Liver (tissue), 3 donors: ENCODE measurements at regions not wholly inside any gene's neighbourhood (a gene's known extent, or its start where the extent isn't known, plus 50 kb on each side); places are given as distances from the start of the nearest gene placed in this dataset.

Experiments used
- JUND ChIP-seq, 2 donors: IDR thresholded peaks; 2 replicates each; pipeline ENCODE4 v1.6.1; 2016; ENCODE audit warnings: antibody characterized with exemption in 2 of 2
- RAD21 ChIP-seq, 2 donors: IDR thresholded peaks; 2 replicates each; pipeline ENCODE4 v1.6.1; 2016; ENCODE audit warnings: antibody characterized with exemption in 2 of 2, mild to moderate bottlenecking in 2 of 2
- SP1 ChIP-seq: IDR thresholded peaks from 2 replicates; pipeline ENCODE4 v1.6.1; 2018; ENCODE audit warnings: antibody characterized with exemption, mild to moderate bottlenecking
- TAF1 ChIP-seq: conservative IDR thresholded peaks from 2 replicates; pipeline ENCODE4 v1.6.1; 2016; ENCODE audit warnings: antibody characterized with exemption, mild to moderate bottlenecking
- YY1 ChIP-seq: IDR thresholded peaks from 2 replicates; pipeline ENCODE4 v1.6.1; 2016; ENCODE audit warnings: antibody characterized with exemption, mild to moderate bottlenecking
- TF ChIP-seq, protein P1 (sequence below): fragments of 150-350 bp; IDR thresholded peaks from 2 replicates; pipeline ENCODE4 v1.5.1; 2017; ENCODE audit warnings: improper control_type of control experiment, low read depth, low read length; ENCODE audit not compliant: missing input control
- TF ChIP-seq, protein P2 (sequence below): IDR thresholded peaks from 2 replicates; pipeline ENCODE4 v1.6.1; 2016; ENCODE audit warnings: antibody characterized with exemption
- TF ChIP-seq, protein P3 (sequence below): IDR thresholded peaks from 2 replicates; pipeline ENCODE4 v1.6.1; 2016; ENCODE audit warnings: antibody characterized with exemption
- TF ChIP-seq, protein P4 (sequence below): IDR thresholded peaks from 2 replicates; pipeline ENCODE4 v1.6.1; 2016; ENCODE audit warnings: antibody characterized with exemption, mild to moderate bottlenecking
- donor health status: healthy.
- donor health status: healthy.

DNA sequence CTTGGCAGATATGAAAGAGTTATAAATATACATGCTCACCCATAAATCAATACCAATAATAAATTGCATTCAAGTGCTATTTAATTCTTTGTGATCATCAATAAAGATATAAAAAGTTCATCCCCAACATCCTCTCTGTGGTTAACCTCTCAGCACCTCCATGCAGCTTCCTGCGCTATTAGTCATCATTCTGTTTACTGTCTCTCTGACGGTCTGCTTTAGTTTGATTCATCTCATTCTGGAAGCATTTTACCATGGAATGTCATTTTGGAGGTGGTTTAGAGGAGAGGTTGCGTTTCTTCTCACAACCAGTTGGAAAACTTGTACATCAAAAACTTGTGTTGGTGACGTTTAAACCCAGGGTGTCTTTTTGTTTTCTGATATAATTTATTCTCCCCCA, 486.6 kb downstream of the BRINP1 start:
- TF ChIP-seq, protein P1, sequence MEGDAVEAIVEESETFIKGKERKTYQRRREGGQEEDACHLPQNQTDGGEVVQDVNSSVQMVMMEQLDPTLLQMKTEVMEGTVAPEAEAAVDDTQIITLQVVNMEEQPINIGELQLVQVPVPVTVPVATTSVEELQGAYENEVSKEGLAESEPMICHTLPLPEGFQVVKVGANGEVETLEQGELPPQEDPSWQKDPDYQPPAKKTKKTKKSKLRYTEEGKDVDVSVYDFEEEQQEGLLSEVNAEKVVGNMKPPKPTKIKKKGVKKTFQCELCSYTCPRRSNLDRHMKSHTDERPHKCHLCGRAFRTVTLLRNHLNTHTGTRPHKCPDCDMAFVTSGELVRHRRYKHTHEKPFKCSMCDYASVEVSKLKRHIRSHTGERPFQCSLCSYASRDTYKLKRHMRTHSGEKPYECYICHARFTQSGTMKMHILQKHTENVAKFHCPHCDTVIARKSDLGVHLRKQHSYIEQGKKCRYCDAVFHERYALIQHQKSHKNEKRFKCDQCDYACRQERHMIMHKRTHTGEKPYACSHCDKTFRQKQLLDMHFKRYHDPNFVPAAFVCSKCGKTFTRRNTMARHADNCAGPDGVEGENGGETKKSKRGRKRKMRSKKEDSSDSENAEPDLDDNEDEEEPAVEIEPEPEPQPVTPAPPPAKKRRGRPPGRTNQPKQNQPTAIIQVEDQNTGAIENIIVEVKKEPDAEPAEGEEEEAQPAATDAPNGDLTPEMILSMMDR, result no peak
- TF ChIP-seq TAF1, result no peak
- TF ChIP-seq JUND (IDR thresholded peaks at IDR 0.05), result no peak
- TF ChIP-seq, protein P2, sequence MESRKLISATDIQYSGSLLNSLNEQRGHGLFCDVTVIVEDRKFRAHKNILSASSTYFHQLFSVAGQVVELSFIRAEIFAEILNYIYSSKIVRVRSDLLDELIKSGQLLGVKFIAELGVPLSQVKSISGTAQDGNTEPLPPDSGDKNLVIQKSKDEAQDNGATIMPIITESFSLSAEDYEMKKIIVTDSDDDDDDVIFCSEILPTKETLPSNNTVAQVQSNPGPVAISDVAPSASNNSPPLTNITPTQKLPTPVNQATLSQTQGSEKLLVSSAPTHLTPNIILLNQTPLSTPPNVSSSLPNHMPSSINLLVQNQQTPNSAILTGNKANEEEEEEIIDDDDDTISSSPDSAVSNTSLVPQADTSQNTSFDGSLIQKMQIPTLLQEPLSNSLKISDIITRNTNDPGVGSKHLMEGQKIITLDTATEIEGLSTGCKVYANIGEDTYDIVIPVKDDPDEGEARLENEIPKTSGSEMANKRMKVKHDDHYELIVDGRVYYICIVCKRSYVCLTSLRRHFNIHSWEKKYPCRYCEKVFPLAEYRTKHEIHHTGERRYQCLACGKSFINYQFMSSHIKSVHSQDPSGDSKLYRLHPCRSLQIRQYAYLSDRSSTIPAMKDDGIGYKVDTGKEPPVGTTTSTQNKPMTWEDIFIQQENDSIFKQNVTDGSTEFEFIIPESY, result no peak
- no peak for TF ChIP-seq SP1
- TF ChIP-seq YY1, result no peak
- TF ChIP-seq, protein P3, sequence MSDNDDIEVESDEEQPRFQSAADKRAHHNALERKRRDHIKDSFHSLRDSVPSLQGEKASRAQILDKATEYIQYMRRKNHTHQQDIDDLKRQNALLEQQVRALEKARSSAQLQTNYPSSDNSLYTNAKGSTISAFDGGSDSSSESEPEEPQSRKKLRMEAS, result no peak
- TF ChIP-seq, protein P4, sequence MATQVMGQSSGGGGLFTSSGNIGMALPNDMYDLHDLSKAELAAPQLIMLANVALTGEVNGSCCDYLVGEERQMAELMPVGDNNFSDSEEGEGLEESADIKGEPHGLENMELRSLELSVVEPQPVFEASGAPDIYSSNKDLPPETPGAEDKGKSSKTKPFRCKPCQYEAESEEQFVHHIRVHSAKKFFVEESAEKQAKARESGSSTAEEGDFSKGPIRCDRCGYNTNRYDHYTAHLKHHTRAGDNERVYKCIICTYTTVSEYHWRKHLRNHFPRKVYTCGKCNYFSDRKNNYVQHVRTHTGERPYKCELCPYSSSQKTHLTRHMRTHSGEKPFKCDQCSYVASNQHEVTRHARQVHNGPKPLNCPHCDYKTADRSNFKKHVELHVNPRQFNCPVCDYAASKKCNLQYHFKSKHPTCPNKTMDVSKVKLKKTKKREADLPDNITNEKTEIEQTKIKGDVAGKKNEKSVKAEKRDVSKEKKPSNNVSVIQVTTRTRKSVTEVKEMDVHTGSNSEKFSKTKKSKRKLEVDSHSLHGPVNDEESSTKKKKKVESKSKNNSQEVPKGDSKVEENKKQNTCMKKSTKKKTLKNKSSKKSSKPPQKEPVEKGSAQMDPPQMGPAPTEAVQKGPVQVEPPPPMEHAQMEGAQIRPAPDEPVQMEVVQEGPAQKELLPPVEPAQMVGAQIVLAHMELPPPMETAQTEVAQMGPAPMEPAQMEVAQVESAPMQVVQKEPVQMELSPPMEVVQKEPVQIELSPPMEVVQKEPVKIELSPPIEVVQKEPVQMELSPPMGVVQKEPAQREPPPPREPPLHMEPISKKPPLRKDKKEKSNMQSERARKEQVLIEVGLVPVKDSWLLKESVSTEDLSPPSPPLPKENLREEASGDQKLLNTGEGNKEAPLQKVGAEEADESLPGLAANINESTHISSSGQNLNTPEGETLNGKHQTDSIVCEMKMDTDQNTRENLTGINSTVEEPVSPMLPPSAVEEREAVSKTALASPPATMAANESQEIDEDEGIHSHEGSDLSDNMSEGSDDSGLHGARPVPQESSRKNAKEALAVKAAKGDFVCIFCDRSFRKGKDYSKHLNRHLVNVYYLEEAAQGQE, result no peak
- no peak for TF ChIP-seq RAD21 (IDR thresholded peaks at IDR 0.05)
